ENCODE measurements at regions not wholly inside any gene's neighbourhood (a gene's known extent, or its start where the extent isn't known, plus 50 kb on each side); places are given as distances from the start of the nearest gene placed in this dataset.

DNA sequence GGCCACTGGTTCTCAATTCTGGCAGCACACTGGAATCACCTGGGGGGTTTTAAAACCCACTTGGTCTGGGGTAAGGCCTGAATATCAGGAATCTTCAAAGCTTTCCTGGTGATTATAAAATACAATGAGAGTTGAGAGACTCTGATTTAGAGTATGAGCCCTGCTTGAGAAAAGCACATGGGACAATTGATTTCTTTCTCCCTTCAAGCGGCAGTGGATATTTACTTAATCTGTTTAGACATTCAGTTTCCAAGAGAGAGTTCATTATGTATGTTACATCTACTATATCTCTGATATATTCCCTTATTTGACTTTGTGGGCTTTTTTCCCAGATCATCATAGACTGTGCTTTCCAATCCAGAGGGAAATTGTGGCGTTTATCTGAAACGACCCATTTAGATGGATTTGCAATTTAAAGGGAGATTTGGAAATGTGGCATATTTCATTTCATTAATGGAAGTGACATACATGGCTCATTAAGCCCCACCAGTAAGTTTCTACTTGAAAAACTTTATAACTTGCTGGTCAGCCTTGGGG is 171.2 kb upstream of the PFN2 start:
- no peak for DNase-seq (ENCODE audit: low read depth in 1 of 2, low spot score in 1 of 2)
- no peaks in the 10 kb centered on the region for H3K27me3 ChIP-seq
- no peaks in the 10 kb centered on the region for H3K9me3 ChIP-seq (ENCODE audit: low read depth)
- no peaks in the 10 kb centered on the region for H3K4me1 ChIP-seq (ENCODE audit: low read depth)
- TF ChIP-seq, protein P1, sequence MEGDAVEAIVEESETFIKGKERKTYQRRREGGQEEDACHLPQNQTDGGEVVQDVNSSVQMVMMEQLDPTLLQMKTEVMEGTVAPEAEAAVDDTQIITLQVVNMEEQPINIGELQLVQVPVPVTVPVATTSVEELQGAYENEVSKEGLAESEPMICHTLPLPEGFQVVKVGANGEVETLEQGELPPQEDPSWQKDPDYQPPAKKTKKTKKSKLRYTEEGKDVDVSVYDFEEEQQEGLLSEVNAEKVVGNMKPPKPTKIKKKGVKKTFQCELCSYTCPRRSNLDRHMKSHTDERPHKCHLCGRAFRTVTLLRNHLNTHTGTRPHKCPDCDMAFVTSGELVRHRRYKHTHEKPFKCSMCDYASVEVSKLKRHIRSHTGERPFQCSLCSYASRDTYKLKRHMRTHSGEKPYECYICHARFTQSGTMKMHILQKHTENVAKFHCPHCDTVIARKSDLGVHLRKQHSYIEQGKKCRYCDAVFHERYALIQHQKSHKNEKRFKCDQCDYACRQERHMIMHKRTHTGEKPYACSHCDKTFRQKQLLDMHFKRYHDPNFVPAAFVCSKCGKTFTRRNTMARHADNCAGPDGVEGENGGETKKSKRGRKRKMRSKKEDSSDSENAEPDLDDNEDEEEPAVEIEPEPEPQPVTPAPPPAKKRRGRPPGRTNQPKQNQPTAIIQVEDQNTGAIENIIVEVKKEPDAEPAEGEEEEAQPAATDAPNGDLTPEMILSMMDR (IDR thresholded peaks at IDR 0.05; ENCODE audit: low read depth, low read length), result no peak
- no peaks in the 10 kb centered on the region for H3K36me3 ChIP-seq
- no peak overlapping the region for H3K4me3 ChIP-seq
- no peak overlapping the region for H3K27ac ChIP-seq

DNA sequence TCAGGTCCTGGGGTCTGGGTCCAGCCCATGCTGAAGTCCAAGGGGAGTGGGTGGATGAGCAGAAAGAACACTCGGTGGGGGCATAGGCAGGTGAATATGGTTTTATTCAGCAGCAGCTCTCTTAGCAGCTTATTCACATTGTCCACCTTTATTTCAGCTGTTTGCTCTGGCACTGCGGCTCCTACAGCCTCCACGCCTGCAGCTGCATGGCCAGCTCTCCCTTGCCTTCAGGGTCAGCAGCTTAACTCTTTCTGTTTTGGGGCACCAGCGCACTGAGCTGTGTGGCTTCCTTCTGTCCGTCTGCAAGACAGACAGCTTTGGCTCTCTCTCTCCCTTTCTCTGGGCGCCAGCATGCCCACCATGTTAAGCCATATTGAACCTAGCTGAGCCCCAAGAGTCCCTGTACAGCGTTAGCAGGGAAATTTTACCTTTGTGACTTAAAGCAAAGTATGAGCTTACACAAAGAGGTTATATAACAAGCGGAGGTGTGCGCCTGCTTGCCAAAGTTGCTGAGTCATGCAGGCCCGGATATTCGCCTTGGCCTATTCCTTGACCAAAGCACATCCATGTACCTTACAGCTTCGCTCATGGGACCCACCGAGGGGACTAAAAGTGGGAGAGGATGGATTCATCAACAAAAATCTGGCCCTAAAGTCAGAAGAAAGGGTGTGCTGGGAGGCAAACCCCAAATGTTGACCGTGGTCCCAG is 170.1 kb upstream of the PFN2 start:
- TF ChIP-seq, protein P1 (IDR thresholded peaks at IDR 0.05; ENCODE audit: low read depth, low read length), result no peak
- no peak for DNase-seq (ENCODE audit: low read depth in 1 of 2, low spot score in 1 of 2)
- Histone ChIP-seq H3K9me3 (ENCODE audit: low read depth) (no peaks in the 10 kb centered on the region), H3K27ac (no peak overlapping the region), H3K4me1 (ENCODE audit: low read depth) (no peaks in the 10 kb centered on the region), H3K4me3 (no peak overlapping the region), H3K27me3 (no peaks in the 10 kb centered on the region), H3K36me3 (no peaks in the 10 kb centered on the region)

DNA sequence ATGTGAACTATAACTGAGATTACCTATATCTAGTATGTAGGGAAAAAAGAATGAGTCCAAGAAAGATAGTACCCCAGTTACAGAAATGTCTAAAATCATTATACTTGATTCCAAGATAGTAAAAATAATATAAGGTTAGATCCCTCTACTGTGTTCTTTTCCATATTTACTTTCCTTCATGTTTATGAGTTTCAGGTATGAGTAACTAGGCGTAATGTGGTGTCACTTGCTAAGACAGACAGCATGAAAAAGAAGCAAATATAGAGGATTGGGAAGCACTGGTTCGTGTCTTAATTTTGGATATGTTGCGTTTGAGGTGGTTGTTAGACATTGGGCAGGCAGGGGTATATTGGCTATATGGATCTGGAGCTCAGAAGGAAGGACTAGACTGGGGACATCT is 168.1 kb upstream of the PFN2 start:
- Histone ChIP-seq H3K36me3 (no peaks in the 10 kb centered on the region), H3K4me3 (no peak overlapping the region), H3K27me3 (no peaks in the 10 kb centered on the region), H3K4me1 (ENCODE audit: low read depth) (no peaks in the 10 kb centered on the region), H3K27ac (no peak overlapping the region), H3K9me3 (ENCODE audit: low read depth) (no peaks in the 10 kb centered on the region)
- no peak for DNase-seq (ENCODE audit: low read depth in 1 of 2, low spot score in 1 of 2)
- TF ChIP-seq, protein P1 (IDR thresholded peaks at IDR 0.05; ENCODE audit: low read depth, low read length), result no peak

DNA sequence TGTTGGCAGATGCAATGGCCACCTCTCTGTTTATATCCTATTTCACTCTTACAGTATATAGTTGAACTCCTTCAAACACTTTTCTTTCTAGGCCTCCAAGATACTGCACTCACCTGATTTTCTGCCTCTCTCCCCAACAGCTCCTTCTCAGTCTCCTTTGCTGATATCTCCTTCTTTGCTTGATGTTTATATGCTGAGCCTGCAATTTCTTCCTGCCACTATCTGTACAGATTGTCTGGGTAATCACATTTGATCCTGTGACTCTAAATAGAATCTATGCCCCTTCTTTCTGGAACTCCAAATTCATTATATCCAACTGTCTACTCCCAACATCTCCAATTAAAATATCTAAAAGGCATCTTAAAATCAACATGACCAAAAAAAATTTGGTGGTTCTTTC is 165.5 kb upstream of the PFN2 start:
- no peak for DNase-seq (ENCODE audit: low read depth in 1 of 2, low spot score in 1 of 2)
- no peaks in the 10 kb centered on the region for H3K27me3 ChIP-seq
- H3K9me3 ChIP-seq (ENCODE audit: low read depth), result no peaks in the 10 kb centered on the region
- TF ChIP-seq, protein P1 (IDR thresholded peaks at IDR 0.05; ENCODE audit: low read depth, low read length), result no peak
- no peaks in the 10 kb centered on the region for H3K36me3 ChIP-seq
- H3K4me3 ChIP-seq, result no peak overlapping the region
- H3K27ac ChIP-seq, result no peak overlapping the region
- no peaks in the 10 kb centered on the region for H3K4me1 ChIP-seq (ENCODE audit: low read depth)

DNA sequence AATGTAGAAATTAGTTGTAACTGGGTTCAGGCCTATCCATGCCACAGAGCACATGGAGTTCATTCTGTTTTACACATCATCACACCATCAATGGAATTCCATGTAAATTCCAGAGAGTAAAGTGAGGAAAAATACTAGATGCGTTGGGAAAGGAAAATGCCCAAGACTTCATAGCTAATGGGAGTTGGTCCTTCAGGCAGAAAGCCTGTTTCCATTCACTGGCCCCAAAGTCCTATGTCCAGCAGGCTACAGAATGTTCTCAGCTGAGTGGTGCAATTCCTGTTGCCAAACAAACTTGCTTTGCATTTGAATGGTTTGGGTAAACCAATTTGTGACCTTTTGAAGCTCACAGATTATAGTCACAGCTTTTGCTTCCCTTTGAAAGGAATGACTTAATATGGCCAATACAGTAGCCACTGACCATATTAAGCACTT is 164.6 kb upstream of the PFN2 start:
- H3K36me3 ChIP-seq, result no peaks in the 10 kb centered on the region
- no peaks in the 10 kb centered on the region for H3K9me3 ChIP-seq (ENCODE audit: low read depth)
- H3K27me3 ChIP-seq, result no peaks in the 10 kb centered on the region
- no peak overlapping the region for H3K27ac ChIP-seq
- no peak for DNase-seq (ENCODE audit: low read depth in 1 of 2, low spot score in 1 of 2)
- no peak overlapping the region for H3K4me3 ChIP-seq
- TF ChIP-seq, protein P1 (IDR thresholded peaks at IDR 0.05; ENCODE audit: low read depth, low read length), result no peak
- no peaks in the 10 kb centered on the region for H3K4me1 ChIP-seq (ENCODE audit: low read depth)

All from cardiac muscle cell (in vitro differentiated cells and primary cell).